SK-N-MC (cell line): ENCODE measurements at regions not wholly inside any gene's neighbourhood (a gene's known extent, or its start where the extent isn't known, plus 50 kb on each side); places are given as distances from the start of the nearest gene placed in this dataset.
"Not testable (repeated sequence)": the region's sequence is repeated elsewhere in the genome, so short reads cannot be mapped to it uniquely, and the experiment has no call there.

Experiments
- EZH2 ChIP-seq: fragments of 200-600 bp; sonication (generic); IDR thresholded peaks from one replicate; pipeline ENCODE4 v1.6.1; 2017; ENCODE audit warnings: antibody characterized with exemption
- POLR2AphosphoS5 ChIP-seq: IDR thresholded peaks from 2 replicates; pipeline ENCODE4 v1.6.1; 2012; ENCODE audit warnings: mild to moderate bottlenecking, low read depth, low read length, borderline replicate concordance

GRCh38 chr12:46561769-46562624 lies 189.4 kb upstream of the SLC38A2 start:
- not testable (repeated sequence) for TF ChIP-seq EZH2, POLR2AphosphoS5
